CD4-positive, alpha-beta T cell treated with Interleukin-12 subunit alpha and Interleukin-12 subunit beta, for 1 hour (primary cell): ENCODE measurements at regions not wholly inside any gene's neighbourhood (a gene's known extent, or its start where the extent isn't known, plus 50 kb on each side); places are given as distances from the start of the nearest gene placed in this dataset.

ENCODE experiments used
- DNase-seq: peaks from one replicate; pipeline ENCODE4 v3.0.0-alpha.2; 2020

DNA sequence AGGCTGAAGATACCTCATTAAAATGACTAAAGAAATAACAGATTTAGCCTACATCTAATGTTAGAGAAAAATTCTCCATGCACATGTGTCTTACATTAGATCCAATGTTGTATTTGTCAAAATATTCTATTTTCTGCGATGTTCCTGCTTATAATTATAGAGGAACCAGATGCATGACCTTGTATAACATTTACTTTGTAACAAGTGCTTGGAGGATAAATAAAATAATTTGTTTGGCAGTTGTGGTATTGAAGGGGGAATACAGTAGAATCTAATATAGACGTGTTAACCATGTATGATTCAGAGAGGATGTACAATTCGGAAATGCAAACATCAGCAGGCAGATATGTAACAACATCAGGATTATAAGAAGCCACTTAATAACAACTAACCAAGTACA is 922.2 kb downstream of the TUSC7 start:
- DNase-seq: no peak

DNA sequence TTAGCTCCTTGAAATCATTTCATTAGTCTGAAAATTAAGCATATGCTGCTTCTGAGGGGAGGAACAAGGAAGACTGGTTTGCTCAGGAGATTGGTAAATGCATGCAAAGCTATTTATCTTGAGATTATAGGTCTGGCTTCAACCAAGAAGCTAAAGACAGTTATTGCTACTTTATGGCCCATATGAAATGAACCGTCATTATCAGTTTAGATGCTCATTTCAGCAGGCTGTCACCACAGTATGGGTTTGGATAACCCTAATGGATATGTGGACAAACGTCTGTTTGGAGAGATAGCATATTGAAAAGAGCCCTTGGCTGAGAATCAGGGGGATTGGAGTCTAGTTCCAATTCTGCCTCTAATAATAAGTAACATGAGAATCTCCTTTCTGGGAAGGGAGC is 922.6 kb downstream of the TUSC7 start:
- no peak for DNase-seq

DNA sequence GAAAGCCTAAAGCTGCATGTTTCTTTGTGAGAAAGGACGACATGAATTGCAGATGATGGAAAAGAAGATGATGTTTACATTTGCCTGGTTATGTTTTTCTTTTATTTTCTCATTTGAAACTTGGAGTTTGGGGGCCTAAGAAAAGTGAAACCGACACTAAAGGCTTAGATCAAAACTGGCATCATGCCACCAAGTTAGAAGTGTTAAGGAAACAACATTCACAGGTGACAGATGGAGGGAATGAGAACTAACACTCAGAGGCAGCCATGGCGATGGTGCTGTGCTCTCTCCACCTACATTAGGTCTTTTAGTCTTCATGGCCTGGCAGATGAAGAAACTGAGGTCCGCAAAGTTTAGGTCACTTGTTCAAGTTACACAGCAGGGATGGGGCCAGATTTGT is 923.6 kb downstream of the TUSC7 start:
- DNase-seq: no peak

DNA sequence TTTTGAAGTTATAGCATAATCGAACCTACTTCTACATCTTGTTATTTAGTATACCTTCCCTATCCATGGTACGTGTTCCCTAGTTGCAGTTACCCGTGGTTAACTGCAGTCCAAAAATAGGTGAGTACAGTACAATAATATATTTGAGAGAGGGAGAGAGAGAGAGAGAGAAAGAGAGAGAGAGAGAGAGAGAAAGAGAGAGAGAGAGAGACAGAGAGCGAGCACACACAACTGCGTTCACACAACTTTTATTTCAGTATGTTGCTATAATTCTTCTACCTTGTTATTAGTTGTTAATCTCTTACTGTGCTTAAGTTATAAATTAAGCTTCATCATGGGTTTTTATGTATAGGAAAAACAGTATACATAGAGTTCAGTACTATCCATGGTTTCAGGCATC is 928.1 kb downstream of the TUSC7 start:
- no peak for DNase-seq

DNA sequence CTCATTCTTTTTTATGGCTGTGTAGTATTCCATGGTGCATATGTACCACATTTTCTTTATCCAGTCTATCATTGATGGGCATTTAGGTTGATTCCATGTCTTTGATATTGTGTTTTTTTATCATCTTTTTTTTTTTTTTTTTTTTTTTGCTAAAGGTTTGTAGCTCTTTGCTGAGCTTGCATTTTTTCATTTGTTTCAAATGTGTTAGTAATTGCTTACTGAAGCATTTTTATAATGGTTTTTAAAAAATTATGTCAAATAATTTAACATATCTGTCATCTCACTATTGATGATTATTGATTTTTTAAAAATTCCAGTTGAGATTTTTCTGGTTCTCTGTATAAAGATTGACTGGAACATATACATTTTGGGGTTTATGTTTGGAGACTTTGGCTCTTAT is 934.6 kb downstream of the TUSC7 start:
- no peak for DNase-seq

DNA sequence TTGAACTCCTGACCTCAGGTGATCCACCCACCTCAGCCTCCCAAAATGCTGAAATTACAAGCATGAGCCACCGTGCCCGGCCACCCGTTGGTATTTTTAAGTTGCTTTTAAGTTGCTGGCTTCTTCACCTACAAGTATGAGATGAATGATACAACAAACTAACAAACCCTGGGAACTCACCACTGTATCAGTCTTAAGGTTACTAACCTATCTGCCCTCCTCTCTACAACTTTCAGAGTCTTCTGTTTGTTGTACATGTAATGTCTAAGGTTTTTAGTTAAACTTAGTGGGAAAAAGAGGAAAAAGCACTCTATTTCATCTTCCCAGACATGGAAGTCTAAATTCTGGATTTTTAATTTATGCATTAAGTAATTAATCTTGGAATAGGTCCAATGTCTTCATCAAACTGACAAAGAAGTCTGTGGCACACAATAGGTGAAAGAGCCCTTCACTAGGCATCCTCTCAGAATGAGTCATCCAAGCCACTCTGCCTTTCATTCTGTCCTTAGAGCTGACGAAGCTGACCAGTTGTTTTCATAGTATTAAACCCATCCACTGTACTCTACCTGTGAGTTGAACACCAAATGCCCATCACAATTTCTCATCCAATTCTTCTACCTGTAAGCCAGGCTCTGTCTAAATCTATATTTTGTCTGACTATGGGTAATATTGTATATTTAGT is 936.1 kb downstream of the TUSC7 start:
- DNase-seq: no peak

DNA sequence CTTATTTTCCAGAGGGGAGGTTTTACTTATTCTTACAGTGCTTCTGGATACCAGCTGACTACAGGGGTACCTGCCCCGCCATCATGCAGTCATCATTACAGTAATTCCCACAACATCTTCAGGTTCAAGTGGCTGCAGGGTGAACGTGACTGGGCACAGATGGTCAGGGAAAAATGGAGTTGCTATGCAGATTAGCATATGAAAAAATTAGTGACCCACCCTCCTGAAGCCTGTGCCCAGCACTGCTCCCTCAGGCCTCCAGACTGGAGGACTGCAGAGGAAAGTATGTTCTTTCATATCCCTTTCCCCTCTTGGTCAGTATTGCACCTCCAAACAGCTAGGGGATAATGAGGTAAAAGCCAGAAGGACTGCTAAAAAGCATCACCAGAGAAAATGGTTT is 937.9 kb downstream of the TUSC7 start:
- DNase-seq: no peak

DNA sequence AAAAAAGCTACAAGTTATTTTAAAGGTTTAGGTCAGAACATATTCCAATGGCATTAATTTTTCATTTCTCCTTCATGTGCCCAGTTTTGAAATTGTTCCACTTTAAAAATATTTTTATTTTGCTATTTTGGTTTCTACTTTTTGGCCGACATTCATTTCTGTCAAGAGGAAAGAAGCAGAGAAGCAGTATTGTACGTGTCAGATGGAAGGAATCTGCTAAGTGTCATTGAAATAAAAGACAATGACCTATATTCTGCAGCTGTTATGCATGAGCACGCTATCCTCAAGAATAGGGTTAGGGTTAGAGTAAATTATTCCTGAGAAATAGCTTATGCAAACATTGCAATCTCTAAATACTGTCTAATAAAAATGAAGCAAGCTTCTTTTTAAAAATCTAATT is 941.7 kb downstream of the TUSC7 start:
- DNase-seq: no peak

DNA sequence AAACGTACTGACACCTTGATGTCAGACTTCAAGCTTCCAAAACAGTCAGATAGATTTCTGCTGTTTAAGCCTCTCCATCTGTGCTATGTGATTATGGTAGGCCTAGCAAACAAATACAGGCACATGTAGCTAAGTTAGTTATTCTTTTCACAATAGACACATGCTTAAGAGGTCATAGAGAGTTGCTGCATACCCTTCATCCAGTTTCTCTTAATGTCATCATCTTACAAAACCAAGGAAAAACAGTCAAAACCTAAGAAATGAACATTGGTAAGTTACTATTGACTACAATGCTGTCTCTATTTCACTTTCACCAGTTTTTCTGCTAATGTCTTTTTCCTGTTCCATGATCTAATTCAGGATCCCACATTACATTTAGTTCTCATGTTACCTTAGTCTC is 946.8 kb downstream of the TUSC7 start:
- no peak for DNase-seq

DNA sequence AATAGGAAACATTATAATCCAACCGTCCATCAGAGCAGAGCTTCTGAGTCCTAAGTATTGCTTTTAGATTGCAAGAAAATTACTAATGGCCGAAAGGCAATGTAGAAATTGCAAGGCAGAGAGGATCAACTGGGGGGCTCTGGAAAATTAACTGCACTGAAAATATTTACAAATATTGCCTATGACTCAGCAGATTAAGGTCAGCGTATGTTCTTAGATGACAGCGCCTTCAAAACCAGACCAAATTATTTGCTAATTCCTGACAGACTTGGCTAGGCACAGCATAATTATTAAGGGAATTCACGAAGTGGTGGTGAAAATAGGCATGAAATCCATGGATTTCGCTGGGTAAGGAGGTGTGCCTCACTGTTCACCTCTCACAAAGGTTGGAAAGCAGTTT is 947.7 kb downstream of the TUSC7 start:
- no peak for DNase-seq

DNA sequence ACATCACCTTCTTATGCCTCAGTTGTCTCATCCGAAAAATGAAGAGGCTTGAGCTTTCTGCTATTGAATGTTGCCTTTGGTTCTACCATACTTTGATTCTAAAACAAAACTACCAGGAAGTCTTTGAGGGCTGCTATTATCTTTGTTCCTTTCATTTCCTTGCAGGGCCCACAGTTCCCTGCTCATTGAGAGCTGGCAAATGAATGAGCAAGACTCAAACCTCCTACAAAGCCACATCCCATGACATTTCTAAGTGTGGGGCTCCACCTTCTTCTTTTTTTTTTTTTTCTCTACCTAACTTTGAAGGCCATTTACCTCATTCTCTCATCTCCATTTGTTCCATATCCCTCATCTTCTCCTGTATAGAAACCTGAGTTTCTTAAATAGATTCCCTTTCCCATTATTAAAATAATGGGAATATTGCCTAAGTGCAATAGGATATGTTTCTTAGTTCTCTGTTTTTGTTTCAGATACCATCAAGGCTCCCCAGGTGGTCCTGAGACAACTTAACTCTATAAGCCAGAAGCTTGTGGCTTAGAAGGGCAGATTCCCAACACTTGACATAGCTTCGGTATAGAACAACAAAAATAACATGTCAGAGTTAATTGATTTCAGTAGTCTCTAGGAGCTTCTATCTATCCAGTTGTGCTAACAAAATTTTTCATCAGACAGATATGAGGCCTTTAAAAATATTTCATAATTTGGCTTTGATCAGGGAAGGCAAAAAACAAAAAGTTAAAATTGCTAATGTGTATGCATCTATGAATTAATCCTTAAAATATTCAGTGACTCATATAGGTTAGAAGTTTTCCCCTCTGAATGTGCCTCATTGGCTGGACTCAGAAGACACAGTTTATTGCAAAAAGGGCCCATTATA is 951.6 kb downstream of the TUSC7 start:
- DNase-seq: no peak

DNA sequence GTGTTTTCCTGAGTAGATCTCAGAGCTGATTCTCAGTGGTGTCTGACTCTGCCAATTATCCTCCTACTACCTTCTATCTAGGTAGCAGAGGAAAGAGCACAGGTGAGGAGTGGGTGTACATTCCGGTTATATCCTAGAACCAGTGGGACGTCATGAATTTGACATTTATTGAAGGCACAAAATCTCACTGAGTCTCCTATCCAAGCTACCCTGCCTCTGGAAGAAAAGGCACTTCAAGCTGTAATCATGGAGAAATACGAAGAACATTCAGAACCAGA is 952.2 kb downstream of the TUSC7 start:
- DNase-seq: no peak

DNA sequence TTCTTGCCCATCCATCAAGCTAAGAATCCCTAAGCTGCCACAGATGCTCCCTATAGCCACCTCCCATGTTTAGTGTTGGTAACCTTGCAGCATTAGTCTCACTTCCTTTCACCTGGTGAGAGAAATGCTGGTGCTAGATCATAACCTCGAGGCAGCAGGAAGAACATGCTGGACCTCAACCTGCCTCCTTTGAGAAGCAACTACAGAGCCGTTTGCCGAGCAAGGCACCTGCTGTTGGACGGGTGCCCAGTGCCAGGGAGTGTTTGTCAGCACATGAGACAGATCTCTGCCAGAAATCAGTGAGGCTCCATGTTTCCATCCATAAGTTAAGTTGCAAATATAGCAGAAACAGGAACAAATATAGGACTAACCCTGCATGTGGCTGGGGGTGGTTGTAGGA is 955.7 kb downstream of the TUSC7 start:
- DNase-seq: no peak

DNA sequence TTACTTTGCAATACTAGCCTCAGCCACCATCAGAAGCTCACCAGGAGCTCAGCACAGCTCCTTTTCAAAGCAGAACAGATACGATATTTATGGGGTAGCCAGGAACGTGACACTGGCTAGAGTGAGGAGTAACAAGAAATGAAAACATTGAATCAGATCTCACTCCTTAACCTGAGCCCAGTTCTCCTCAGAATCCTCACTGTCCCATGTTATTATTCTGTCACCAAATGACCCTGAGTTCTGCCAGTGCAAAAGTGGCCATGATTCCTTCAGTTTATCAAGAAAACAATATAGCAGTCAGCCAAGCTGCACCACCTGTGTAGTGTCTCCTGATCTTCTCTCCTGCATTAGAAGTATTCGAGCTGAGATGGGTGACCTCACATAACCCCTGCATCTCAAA is 956.7 kb downstream of the TUSC7 start:
- DNase-seq: no peak

DNA sequence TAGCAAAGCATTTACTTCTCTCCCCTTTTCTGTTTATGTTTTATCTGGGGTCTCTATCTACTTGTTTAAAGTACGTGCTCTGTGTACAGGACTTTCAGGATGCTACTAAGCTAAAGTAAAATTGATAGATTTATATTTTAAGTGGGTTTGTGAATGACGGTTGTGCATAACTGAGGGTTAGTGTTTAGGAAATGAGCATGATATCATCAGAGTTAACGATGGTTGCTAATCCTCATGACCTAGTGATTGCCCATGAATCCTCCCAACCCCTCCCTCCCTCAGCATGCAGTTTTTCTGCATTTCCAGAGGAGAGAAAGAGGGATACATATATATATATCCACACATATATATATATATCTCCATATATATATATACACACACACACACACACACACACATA is 957.2 kb downstream of the TUSC7 start:
- DNase-seq: no peak

DNA sequence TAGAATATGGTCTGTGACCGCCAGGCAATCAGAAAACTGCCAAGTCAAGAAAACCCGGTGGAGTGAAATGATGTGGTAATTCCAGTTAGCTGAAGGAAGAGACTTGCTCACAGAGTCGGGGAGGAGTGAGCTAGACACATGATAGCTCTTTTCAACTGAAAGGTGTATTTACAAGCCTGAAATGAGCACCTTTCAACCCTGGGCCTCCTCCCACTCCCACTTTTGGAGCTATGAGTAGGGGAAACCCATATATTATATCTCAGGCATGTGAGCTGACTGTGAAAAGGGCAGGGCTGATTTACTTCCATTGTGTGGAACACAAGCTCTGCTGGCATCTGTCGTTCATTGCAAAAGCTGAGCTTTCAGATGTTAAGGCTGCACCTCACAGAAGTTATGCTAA is 960.2 kb downstream of the TUSC7 start:
- no peak for DNase-seq

DNA sequence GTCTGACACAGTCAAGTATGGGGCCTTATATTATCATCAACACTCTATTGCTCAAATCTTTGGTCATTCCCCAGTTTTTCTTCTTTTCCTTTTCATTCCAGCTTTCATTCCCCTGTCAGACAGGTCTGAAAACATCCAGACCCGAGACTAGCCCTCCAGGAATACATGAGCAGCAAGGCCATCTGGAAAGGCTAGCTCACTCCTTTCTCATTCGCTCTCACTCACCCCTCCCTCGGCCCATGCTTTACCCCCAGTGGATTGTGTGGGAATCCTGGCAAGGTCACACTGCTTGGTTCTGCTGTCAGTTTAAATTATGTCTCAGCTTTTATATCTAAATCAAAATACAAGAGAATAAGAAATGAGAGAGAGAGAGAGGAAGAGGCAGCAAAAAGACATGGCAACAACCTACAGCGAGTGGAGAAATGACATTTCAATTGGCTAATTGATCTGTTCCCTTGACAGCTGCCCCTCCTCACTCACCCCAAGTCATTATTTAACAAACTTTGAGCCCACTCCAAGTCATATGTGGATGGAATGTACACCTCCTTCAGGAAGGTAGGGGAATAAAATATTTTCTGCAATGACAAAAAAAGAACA is 962.2 kb downstream of the TUSC7 start:
- DNase-seq: no peak

DNA sequence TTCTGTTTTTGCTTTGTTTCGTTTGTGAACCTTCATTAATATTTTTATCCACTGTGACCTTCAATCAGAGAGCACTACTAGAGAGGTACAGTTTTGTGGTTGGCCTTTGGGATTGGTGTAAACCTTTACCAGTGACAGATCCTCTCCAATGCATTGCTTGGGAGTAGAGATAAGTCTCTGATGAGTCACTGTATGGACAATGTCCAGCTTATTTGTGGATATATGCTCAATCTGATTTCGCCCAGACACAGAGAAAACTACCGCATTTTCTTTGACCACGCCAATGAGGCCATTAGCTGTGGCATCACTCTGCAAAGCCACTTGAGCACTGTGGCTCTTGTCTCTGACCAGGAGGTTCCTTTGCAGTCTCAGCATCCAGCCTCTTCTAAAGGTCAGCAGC is 964.7 kb downstream of the TUSC7 start:
- DNase-seq: no peak

DNA sequence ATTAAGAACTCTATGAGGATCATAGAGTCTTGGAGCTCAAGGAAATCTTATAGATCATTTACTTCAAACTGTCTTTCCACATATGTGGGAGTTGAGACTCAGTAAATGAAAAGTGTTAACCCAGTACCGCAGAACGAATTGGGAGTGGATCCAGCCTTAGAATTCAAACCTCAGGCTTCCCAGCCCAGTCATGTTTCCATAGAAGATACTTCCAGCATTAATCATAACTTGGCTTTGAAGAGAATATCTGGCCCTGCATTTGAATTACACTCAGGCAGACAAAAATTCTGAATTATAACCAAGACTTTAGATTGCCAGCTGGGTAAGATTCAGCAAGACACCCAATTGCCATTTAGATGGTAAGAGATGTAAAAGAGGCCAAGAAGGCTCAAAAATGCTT is 972.0 kb downstream of the TUSC7 start:
- no peak for DNase-seq

DNA sequence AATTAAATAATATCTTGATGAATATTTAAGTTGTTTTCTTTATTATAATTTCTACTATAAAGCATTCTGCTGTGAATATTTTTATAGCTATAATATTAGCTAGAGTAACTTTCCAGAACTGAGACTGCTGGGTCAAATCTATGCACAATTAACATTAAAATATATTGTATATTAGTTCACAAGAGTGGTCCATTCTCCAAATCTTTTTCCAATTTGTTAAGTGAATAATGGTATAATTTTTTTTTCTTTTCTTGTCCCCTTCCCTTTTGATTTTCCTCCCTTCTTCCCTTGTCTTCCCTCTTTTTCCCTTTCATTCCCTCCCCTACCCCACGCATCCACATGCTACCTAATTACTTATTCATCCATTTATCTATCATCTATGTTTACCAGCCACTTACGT is 977.5 kb downstream of the TUSC7 start:
- DNase-seq: no peak

DNA sequence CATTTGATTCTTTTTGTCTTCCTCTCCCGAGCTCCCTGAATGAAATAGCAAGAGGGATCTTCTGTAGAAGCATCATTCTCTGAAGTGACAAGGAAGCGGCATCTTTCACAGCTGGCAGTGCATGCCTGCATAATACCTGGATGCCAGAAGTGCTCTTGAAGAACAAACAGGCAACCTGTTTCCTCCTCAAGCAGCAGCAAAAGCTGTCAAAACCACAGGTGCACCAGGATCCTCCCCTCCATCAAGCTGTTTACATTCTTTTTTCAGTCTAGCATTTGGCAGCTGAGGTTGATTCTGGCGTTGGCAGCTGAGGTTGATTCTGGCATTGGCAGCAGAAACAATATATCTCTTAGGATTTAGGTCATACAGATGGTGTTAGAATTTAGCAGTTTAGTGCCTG is 979.0 kb downstream of the TUSC7 start:
- no peak for DNase-seq

DNA sequence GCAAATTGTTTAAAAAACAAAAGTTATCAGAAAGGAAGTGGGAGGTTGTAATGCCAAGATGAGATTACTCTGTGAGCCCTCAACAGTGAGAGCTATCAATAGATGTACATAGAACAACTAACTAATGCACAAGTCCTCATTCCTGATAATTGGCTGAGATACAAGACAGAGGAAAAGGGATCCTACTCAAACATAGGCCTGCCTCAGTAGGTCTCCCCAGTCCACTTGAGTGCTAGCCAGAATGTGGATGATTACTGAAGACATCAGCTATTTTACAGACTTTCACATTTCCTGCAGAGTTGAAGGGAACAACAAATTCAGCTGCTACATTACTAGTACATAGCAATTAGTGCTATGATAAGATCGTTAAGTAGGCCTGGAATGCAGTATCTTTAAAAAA is 981.9 kb downstream of the TUSC7 start:
- no peak for DNase-seq

DNA sequence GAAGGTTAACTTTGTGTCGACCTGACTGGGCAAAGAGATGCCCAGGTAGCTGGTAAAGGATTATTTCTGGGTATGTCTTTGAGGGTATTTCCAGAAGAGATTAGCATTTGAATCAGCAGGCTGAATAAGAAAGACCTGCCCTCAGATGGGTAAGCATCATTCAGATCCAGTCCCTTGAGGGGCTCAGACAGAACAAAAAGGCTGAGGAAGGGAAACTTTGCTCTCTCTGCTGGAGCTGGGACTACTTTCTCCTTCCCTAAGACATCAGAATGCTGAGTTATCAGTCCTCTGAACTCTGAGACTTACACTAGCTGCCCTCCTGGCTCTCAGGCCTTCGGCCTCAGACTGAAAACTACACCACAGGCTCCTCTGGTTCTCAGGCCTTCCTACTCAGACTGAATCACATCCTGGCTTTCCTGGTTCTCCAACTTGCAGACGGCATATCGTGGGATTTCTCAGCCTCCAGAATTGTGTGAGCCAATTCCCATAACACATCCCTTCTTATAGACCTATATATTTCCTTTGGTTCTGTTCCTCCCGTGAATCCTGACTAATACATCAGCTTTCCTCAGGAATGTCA is 982.9 kb downstream of the TUSC7 start:
- no peak for DNase-seq

DNA sequence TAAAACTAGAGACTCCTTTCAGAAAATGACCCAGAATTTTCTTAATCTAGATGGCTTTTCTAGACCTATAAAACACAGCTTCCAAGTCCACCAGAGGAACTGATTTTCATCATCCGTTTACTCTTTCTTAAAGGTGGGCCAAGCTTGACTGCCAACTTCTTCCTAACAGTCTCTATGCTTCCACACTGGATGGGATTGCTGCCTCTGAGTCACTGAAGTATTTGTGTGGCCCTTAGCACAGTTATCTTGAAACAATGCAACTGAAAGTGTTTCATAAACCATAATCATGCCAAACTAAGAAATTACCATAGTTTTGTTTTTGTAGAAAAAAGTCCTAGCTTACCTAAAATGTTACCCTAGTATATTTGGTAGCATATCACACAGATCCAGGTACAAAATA is 985.7 kb downstream of the TUSC7 start:
- DNase-seq: no peak
